Panc1 (cell line): ENCODE measurements at regions not wholly inside any gene's neighbourhood (a gene's known extent, or its start where the extent isn't known, plus 50 kb on each side); places are given as distances from the start of the nearest gene placed in this dataset.

ENCODE experiments used
- ATAC-seq: fragments of 200-7000 bp; cut with Tn5 transposase; 2 replicates; pipeline ENCODE4 v1.9.1; 2020; ENCODE audit warnings: mild to moderate bottlenecking, moderate library complexity
- BruUV-seq: library from RNA; stranded (reverse); fragments of 400-500 nt; replicated peaks from 2 replicates; lab custom pipeline; 2021; lab: Mats Ljungman, UMichigan
- CTCF ChIA-PET: fragments of 300-600 bp; sonication (Branson Sonifier 250); formaldehyde crosslinking; loops from one replicate; lab custom pipeline; 2022; ENCODE audit warnings: antibody characterized with exemption; lab: Charles Lee
- POLR2A ChIA-PET: fragments of 300-600 bp; sonication (Branson Sonifier 250); formaldehyde crosslinking; loops from one replicate; lab custom pipeline; 2022; ENCODE audit warnings: antibody characterized with exemption; lab: Charles Lee
- DNase-seq: peaks from one replicate; pipeline ENCODE4 v3.0.0-alpha.2; 2010; ENCODE audit warnings: low read depth, low spot score
- H3K27ac ChIP-seq: 2 replicates; pipeline ENCODE4 v1.5.1; 2011; ENCODE audit warnings: mild to moderate bottlenecking, low read length, inconsistent platforms
- H3K27me3 ChIP-seq: fragments of 200-500 bp; sonication (Bioruptor generic); 2 replicates; pipeline ENCODE4 v1.6.0; 2014; ENCODE audit warnings: low read length, inconsistent platforms; ENCODE audit not compliant: control insufficient read depth, insufficient read depth
- H3K36me3 ChIP-seq: fragments of 200-500 bp; sonication (Bioruptor generic); 2 replicates; pipeline ENCODE4 v1.5.1; 2014; ENCODE audit warnings: inconsistent platforms, mild to moderate bottlenecking, low read length, moderate library complexity; ENCODE audit not compliant: control insufficient read depth, insufficient read depth
- H3K4me1 ChIP-seq: 2 replicates; pipeline ENCODE4 v1.5.1; 2011; ENCODE audit warnings: inconsistent platforms, mild to moderate bottlenecking, low read length, moderate library complexity; ENCODE audit not compliant: control insufficient read depth, insufficient read depth
- H3K4me3 ChIP-seq, 2 experiments: 2 replicates each; pipeline ENCODE4 v1.5.1; 2011 to 2012; ENCODE audit warnings: low read depth in 2 of 2, low read length in 2 of 2, mild to moderate bottlenecking in 2 of 2, inconsistent platforms in 1 of 2, moderate library complexity in 1 of 2
- H3K9me3 ChIP-seq: fragments of 200-500 bp; sonication (Bioruptor generic); 2 replicates; pipeline ENCODE4 v1.5.1; 2014; ENCODE audit warnings: low read depth, mild to moderate bottlenecking, inconsistent platforms, low read length, moderate library complexity; ENCODE audit not compliant: control insufficient read depth, insufficient read depth
- POLR2AphosphoS5 ChIP-seq: IDR thresholded peaks from 2 replicates; pipeline ENCODE4 v1.6.1; 2012; ENCODE audit warnings: mild to moderate bottlenecking, low read depth, low read length, moderate library complexity
- SIN3A ChIP-seq: IDR thresholded peaks from 2 replicates; pipeline ENCODE4 v1.6.1; 2012; ENCODE audit warnings: low read depth, mild to moderate bottlenecking, low read length, moderate library complexity, borderline replicate concordance; ENCODE audit not compliant: insufficient read depth
- TCF7L2 ChIP-seq: IDR thresholded peaks from 2 replicates; pipeline ENCODE4 v1.6.1; 2011; ENCODE audit warnings: mild to moderate bottlenecking, low read depth, low read length, inconsistent platforms
- in situ Hi-C: cut with HindIII; loops from 2 replicates; pipeline ENCODE4 v1.10.0; 2016; ENCODE audit warnings: low sequenced_read_pairs, low pct_unique_long_range_greater_than_20kb
- intact Hi-C: fragments of 100-400 bp; cut with micrococcal nuclease; formaldehyde crosslinking; loops from one replicate; pipeline ENCODE4 v1.10.0; 2022; ENCODE audit not compliant: unreplicated experiment
- TF ChIP-seq, protein P1 (sequence below), 2 experiments: IDR thresholded peaks; 2 replicates each; pipeline ENCODE4 v1.6.1; 2011 to 2012; ENCODE audit warnings: low read depth in 2 of 2, control low read depth in 1 of 2, low read length in 1 of 2, mild to moderate bottlenecking in 1 of 2, moderate library complexity in 1 of 2; ENCODE audit not compliant: insufficient read depth in 1 of 2
- TF ChIP-seq, protein P2 (sequence below): fragments of 450-650 bp; IDR thresholded peaks from 2 replicates; pipeline ENCODE4 v1.5.1; 2017; ENCODE audit warnings: mild to moderate bottlenecking

DNA sequence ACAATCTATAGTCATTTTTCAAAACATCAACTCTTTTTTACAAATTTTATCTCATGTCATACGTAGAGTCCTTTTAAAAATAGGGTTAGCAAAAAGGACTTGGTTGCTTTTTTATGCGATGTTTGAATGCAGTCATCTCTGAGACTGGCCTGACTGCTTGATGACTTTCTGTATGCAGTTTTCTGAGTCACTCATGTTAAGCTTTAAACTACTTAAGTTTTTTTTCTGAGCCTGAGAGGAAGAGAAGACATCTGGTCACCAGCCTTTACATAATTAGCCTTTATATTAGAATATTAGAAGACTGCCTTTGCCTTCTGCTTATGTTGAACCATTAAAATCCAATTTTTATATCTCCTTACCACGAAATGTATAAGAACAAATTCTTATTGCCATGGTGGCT lies 834.4 kb upstream of the MBL2 start:
- TF ChIP-seq SIN3A (no peak), TCF7L2 (no peak), POLR2AphosphoS5 (no peak)
- TF ChIP-seq, protein P1, sequence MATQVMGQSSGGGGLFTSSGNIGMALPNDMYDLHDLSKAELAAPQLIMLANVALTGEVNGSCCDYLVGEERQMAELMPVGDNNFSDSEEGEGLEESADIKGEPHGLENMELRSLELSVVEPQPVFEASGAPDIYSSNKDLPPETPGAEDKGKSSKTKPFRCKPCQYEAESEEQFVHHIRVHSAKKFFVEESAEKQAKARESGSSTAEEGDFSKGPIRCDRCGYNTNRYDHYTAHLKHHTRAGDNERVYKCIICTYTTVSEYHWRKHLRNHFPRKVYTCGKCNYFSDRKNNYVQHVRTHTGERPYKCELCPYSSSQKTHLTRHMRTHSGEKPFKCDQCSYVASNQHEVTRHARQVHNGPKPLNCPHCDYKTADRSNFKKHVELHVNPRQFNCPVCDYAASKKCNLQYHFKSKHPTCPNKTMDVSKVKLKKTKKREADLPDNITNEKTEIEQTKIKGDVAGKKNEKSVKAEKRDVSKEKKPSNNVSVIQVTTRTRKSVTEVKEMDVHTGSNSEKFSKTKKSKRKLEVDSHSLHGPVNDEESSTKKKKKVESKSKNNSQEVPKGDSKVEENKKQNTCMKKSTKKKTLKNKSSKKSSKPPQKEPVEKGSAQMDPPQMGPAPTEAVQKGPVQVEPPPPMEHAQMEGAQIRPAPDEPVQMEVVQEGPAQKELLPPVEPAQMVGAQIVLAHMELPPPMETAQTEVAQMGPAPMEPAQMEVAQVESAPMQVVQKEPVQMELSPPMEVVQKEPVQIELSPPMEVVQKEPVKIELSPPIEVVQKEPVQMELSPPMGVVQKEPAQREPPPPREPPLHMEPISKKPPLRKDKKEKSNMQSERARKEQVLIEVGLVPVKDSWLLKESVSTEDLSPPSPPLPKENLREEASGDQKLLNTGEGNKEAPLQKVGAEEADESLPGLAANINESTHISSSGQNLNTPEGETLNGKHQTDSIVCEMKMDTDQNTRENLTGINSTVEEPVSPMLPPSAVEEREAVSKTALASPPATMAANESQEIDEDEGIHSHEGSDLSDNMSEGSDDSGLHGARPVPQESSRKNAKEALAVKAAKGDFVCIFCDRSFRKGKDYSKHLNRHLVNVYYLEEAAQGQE (IDR thresholded peaks at IDR 0.05; ENCODE audit: insufficient read depth in 1 of 2, low read depth in 2 of 2, low read length in 1 of 2): no peak
- no peak for ATAC-seq
- in situ Hi-C loops: no loop called here

DNA sequence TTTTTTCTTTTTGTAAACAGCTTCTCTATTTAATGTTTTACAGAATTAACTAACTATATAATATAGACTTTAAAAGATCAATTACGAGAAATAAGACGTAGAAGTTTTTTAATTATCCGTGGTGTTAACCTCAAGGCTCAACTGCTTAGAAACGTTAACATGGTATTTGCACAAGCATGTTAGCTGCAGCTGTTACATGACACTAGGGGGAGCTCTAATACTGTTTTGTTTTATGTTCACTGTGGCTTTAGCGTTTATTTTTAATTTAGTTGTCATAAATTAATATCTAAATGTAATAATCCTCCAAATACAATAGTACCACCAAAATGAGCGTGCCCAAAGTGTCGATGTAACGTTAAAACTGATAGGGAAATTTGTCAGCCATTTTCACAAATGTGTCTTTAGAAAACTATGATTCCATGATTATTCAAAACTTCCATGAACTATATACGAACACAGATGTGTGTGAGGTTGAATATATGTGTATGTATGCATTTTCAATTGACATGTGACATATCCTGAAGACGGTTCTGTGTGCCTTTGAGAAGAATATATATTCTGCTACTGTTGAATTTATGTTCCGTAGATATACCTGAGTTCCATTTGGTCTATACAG lies 828.8 kb upstream of the MBL2 start:
- H3K4me1 ChIP-seq: no peaks in the 10 kb centered on the region
- H3K36me3 ChIP-seq: no peaks in the 10 kb centered on the region
- no peaks in the 10 kb centered on the region for H3K27me3 ChIP-seq
- ChIA-PET CTCF (interaction anchor here (0.6 kb wide), 1 partner anchor 398 kb away, joined by 4 read pairs; no protein-coding TSS in a partner anchor), POLR2A (no interaction called here)
- ATAC-seq (peak; percentile 81; the same call in 1 of the 2 replicates), DNase-seq (peak; percentile 32)
- H3K27ac ChIP-seq: no peak overlapping the region
- intact Hi-C loops: loop anchor here (10.0 kb wide), 3 partner anchors 223 to 717 kb away; no protein-coding TSS in a partner anchor
- no TSS peak for BruUV-seq
- in situ Hi-C loops: no loop called here
- no peaks in the 10 kb centered on the region for H3K9me3 ChIP-seq
- TF ChIP-seq TCF7L2 (no peak), POLR2AphosphoS5 (no peak), SIN3A (no peak)
- TF ChIP-seq, protein P1 (IDR thresholded peaks at IDR 0.05; ENCODE audit: insufficient read depth in 1 of 2, low read depth in 2 of 2, low read length in 1 of 2): no peak
- TF ChIP-seq, protein P2, sequence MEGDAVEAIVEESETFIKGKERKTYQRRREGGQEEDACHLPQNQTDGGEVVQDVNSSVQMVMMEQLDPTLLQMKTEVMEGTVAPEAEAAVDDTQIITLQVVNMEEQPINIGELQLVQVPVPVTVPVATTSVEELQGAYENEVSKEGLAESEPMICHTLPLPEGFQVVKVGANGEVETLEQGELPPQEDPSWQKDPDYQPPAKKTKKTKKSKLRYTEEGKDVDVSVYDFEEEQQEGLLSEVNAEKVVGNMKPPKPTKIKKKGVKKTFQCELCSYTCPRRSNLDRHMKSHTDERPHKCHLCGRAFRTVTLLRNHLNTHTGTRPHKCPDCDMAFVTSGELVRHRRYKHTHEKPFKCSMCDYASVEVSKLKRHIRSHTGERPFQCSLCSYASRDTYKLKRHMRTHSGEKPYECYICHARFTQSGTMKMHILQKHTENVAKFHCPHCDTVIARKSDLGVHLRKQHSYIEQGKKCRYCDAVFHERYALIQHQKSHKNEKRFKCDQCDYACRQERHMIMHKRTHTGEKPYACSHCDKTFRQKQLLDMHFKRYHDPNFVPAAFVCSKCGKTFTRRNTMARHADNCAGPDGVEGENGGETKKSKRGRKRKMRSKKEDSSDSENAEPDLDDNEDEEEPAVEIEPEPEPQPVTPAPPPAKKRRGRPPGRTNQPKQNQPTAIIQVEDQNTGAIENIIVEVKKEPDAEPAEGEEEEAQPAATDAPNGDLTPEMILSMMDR: peak; percentile 86; the same call in 1 of the 2 replicates
- H3K4me3 ChIP-seq: no peak overlapping the region

More for the DNA sequence above, 834.4 kb upstream of the MBL2 start:
- ChIA-PET POLR2A (no interaction called here), CTCF (no interaction called here)
- Histone ChIP-seq H3K27ac (no peak overlapping the region), H3K9me3 (no peaks in the 10 kb centered on the region), H3K27me3 (no peaks in the 10 kb centered on the region), H3K4me3 (no peak overlapping the region), H3K4me1 (no peaks in the 10 kb centered on the region), H3K36me3 (no peaks in the 10 kb centered on the region)
- DNase-seq: no peak
- no TSS peak for BruUV-seq
- intact Hi-C loops: loop anchor here (10.0 kb wide), 3 partner anchors 218 to 722 kb away; no protein-coding TSS in a partner anchor
